ENCODE measurements at regions not wholly inside any gene's neighbourhood (a gene's known extent, or its start where the extent isn't known, plus 50 kb on each side); places are given as distances from the start of the nearest gene placed in this dataset.

GRCh38 chr11:23569134-23569533 is 708.9 kb upstream of the CCDC179 start:
- TF ChIP-seq CTCF (IDR thresholded peaks at IDR 0.05) = no peak
- no peak for TF ChIP-seq POLR2A (IDR thresholded peaks at IDR 0.05)
- no peak for TF ChIP-seq POLR2AphosphoS5 (IDR thresholded peaks at IDR 0.05)

Measured in stomach (tissue), 4 donors.